Smooth muscle cell (in vitro differentiated cells): ENCODE measurements at regions not wholly inside any gene's neighbourhood (a gene's known extent, or its start where the extent isn't known, plus 50 kb on each side); places are given as distances from the start of the nearest gene placed in this dataset.
"Not testable (repeated sequence)": the region's sequence is repeated elsewhere in the genome, so short reads cannot be mapped to it uniquely, and the experiment has no call there.

Experiments used
- DNase-seq: peaks from one replicate; lab custom pipeline; 2025; ENCODE audit not compliant: unreplicated experiment; lab: John Stamatoyannopoulos, UW
- H2AFZ ChIP-seq: fragments of 200-600 bp; sonication (generic); 2 replicates; pipeline ENCODE4 v1.6.0; 2016; ENCODE audit warnings: antibody characterized with exemption, low read depth, mild to moderate bottlenecking
- H3F3A ChIP-seq: fragments of 200-600 bp; sonication (generic); 2 replicates; pipeline ENCODE4 v1.6.0; 2017; ENCODE audit warnings: antibody characterized with exemption, low read depth
- H3K27ac ChIP-seq: fragments of 200-600 bp; sonication (generic); 2 replicates; pipeline ENCODE4 v1.5.1; 2016; ENCODE audit warnings: low read depth, mild to moderate bottlenecking
- H3K27me3 ChIP-seq: fragments of 200-600 bp; sonication (generic); 2 replicates; pipeline ENCODE4 v1.6.1; 2016; ENCODE audit warnings: low read depth, mild to moderate bottlenecking
- H3K36me3 ChIP-seq: fragments of 200-600 bp; sonication (generic); 2 replicates; pipeline ENCODE4 v1.5.1; 2016; ENCODE audit warnings: low read depth
- H3K4me1 ChIP-seq: fragments of 200-600 bp; sonication (generic); 2 replicates; pipeline ENCODE4 v1.5.1; 2016; ENCODE audit warnings: low read depth
- H3K4me2 ChIP-seq: fragments of 200-600 bp; sonication (generic); 2 replicates; pipeline ENCODE4 v1.6.0; 2016; ENCODE audit warnings: mild to moderate bottlenecking
- H3K4me3 ChIP-seq: fragments of 200-600 bp; sonication (generic); 2 replicates; pipeline ENCODE4 v1.5.1; 2016; ENCODE audit warnings: mild to moderate bottlenecking
- H3K79me2 ChIP-seq: fragments of 200-600 bp; sonication (generic); 2 replicates; pipeline ENCODE4 v1.6.0; 2016; ENCODE audit warnings: low read depth, mild to moderate bottlenecking
- H3K9ac ChIP-seq: fragments of 200-600 bp; sonication (generic); 2 replicates; pipeline ENCODE4 v1.6.0; 2016; ENCODE audit warnings: low read depth
- H3K9me3 ChIP-seq: fragments of 200-600 bp; sonication (generic); replicated peaks from 2 replicates; pipeline ENCODE4 v1.5.1; 2016; ENCODE audit warnings: low read depth
- H4K20me1 ChIP-seq: fragments of 200-600 bp; sonication (generic); 2 replicates; pipeline ENCODE4 v1.6.0; 2016; ENCODE audit warnings: low read depth
- WGBS: methylation state at CpG from one replicate; pipeline ENCODE4 v1.1.7; 2016; ENCODE audit warnings: low lambda C conversion rate; 5-methylcytosine and 5-hydroxymethylcytosine counted together
- TF ChIP-seq, protein P1 (sequence below): fragments of 200-600 bp; sonication (generic); IDR thresholded peaks from 2 replicates; pipeline ENCODE4 v1.5.1; 2017; ENCODE audit warnings: borderline replicate concordance, mild to moderate bottlenecking, antibody characterized with exemption; ENCODE audit not compliant: insufficient read depth, poor library complexity, severe bottlenecking

DNA sequence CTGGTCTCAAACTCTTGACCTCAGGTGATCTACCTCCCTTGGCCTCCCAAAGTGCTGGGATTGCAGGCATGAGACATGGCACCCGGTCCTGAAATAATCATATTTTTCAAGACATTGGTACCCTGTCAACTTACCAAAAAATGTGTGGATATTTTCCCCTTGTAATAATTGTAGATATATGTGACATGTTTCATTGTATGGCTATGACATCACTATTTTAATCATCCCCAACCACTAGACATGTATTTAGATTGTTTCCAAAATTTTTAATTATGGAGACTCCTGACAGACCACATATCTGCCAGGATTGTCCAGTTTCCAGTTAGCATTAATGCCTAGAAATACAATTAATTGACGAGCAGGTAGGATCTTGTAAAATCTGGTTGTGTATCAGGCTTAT, 96.7 kb upstream of the NEGR1 start:
- H3K36me3 ChIP-seq = no peaks in the 10 kb centered on the region
- H3K79me2 ChIP-seq = no peaks in the 10 kb centered on the region
- H3K9ac ChIP-seq = no peak overlapping the region
- H3K4me2 ChIP-seq = no peak overlapping the region
- no peaks in the 10 kb centered on the region for H4K20me1 ChIP-seq
- no peaks in the 10 kb centered on the region for H3K9me3 ChIP-seq
- H2AFZ ChIP-seq = no peak overlapping the region
- H3F3A ChIP-seq = no peaks in the 10 kb centered on the region
- H3K27me3 ChIP-seq = no peaks in the 10 kb centered on the region
- H3K27ac ChIP-seq = no peak overlapping the region
- no peak overlapping the region for H3K4me3 ChIP-seq
- no peaks in the 10 kb centered on the region for H3K4me1 ChIP-seq
- 92% methylated on average over 2 of the region's 2 CpGs for WGBS
- TF ChIP-seq, protein P1, sequence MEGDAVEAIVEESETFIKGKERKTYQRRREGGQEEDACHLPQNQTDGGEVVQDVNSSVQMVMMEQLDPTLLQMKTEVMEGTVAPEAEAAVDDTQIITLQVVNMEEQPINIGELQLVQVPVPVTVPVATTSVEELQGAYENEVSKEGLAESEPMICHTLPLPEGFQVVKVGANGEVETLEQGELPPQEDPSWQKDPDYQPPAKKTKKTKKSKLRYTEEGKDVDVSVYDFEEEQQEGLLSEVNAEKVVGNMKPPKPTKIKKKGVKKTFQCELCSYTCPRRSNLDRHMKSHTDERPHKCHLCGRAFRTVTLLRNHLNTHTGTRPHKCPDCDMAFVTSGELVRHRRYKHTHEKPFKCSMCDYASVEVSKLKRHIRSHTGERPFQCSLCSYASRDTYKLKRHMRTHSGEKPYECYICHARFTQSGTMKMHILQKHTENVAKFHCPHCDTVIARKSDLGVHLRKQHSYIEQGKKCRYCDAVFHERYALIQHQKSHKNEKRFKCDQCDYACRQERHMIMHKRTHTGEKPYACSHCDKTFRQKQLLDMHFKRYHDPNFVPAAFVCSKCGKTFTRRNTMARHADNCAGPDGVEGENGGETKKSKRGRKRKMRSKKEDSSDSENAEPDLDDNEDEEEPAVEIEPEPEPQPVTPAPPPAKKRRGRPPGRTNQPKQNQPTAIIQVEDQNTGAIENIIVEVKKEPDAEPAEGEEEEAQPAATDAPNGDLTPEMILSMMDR = no peak
- no peak for DNase-seq

DNA sequence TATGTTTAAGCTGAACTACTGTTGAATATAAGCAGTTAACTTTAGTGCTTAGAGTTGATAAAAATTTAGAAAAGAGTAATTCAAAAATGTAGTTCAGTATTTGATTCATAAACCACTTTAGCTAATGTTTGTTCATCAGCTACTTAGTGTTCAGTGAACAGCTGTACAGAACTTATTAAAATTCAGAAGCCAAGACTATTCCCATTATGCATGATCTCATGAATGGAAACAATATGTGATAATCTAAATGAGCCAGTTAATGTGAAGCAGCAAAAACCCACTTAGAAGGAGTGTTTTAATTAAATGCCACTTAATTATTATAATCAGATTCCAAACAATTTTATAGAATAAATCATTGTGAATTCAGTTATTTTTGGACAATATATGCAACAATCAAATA, 92.9 kb upstream of the NEGR1 start:
- H3K4me2 ChIP-seq = no peak overlapping the region
- H3K36me3 ChIP-seq = no peaks in the 10 kb centered on the region
- no peaks in the 10 kb centered on the region for H3K4me1 ChIP-seq
- H3K27me3 ChIP-seq = no peaks in the 10 kb centered on the region
- TF ChIP-seq, protein P1 = no peak
- H2AFZ ChIP-seq = no peak overlapping the region
- no peak overlapping the region for H3K4me3 ChIP-seq
- no peaks in the 10 kb centered on the region for H3K79me2 ChIP-seq
- no peak overlapping the region for H3K9ac ChIP-seq
- H3K9me3 ChIP-seq = no peaks in the 10 kb centered on the region
- no peak for DNase-seq
- no peak overlapping the region for H3K27ac ChIP-seq
- no peaks in the 10 kb centered on the region for H3F3A ChIP-seq
- H4K20me1 ChIP-seq = no peaks in the 10 kb centered on the region

DNA sequence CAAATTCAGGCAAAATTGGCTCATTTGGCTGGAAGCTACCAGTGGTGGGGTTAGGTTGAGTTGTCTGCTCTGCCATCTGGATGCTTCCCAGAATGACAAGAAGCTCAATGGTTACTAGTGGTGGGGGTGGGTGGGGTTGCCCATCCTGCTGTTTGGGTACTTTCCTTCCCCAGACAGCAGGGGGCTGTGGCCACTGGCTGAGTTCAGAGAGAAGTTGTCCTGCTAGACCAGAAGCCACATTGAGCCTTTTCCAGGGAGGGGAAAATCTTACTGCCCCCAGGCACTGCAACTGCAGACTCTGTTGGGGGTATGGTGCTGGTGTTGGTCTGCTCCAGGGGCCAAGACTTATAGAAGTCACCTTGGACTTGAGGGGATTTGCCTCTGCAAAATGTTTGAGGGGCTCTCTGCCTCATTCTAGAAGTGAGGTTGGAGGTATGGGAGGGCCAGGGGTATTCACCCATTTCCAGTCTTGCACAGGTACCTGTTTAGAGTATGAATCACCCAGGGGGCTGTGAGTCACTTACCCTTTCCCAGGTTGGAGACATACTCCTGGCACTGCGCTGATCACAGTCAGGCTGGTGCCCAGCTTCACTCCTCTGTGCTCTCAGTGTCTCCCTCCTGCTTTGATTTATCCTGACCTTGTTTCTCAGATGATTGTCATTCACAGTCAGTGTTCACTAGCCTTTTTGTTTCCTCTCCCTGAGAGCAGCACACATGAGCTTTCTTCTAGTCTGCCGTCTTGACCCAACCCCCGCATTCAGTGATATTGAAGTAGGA, 89.1 kb upstream of the NEGR1 start:
- no peaks in the 10 kb centered on the region for H3F3A ChIP-seq
- no peak overlapping the region for H3K27ac ChIP-seq
- no peak overlapping the region for H3K9ac ChIP-seq
- DNase-seq = no peak
- no peak overlapping the region for H2AFZ ChIP-seq
- no peaks in the 10 kb centered on the region for H3K4me1 ChIP-seq
- WGBS = 52% methylated on average over 3 of the region's 3 CpGs
- H3K9me3 ChIP-seq = no peaks in the 10 kb centered on the region
- no peaks in the 10 kb centered on the region for H3K27me3 ChIP-seq
- no peak overlapping the region for H3K4me2 ChIP-seq
- H3K79me2 ChIP-seq = no peaks in the 10 kb centered on the region
- H4K20me1 ChIP-seq = no peaks in the 10 kb centered on the region
- TF ChIP-seq, protein P1 = no peak
- no peak overlapping the region for H3K4me3 ChIP-seq
- no peaks in the 10 kb centered on the region for H3K36me3 ChIP-seq

DNA sequence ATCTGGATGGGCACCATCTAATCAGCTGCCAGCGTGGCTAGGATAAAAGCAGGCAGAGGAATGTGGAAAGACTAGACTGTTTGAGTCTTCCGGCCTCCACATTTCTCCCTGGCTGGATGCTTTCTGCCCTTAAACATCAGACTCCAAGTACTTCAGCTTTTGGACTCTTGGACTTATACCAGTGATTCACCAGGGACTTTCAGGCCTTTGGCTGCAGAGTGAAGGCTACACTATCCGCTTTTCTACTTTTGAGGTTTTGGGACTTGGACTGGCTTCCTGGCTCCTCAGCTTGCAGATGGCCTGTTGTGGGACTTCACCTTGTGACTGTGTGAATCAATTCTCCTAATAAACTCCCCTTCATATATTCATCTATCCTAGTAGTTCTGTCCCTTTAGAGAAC, 88.5 kb upstream of the NEGR1 start:
- H3K4me2 ChIP-seq, H3K79me2 ChIP-seq, H3K4me3 ChIP-seq, H3K9me3 ChIP-seq, DNase-seq, H4K20me1 ChIP-seq, H3K9ac ChIP-seq, H3K36me3 ChIP-seq, H3K27ac ChIP-seq, H3F3A ChIP-seq, H2AFZ ChIP-seq, H3K4me1 ChIP-seq, H3K27me3 ChIP-seq: not testable (repeated sequence)
- 87% methylated on average over 3 of the region's 3 CpGs for WGBS
